GM21717 (cell line): ENCODE measurements at regions not wholly inside any gene's neighbourhood (a gene's known extent, or its start where the extent isn't known, plus 50 kb on each side); places are given as distances from the start of the nearest gene placed in this dataset.
"Not testable (repeated sequence)": the region's sequence is repeated elsewhere in the genome, so short reads cannot be mapped to it uniquely, and the experiment has no call there.

Experiments
- ATAC-seq: cut with Tn5 transposase; IDR thresholded peaks from one replicate; pipeline ENCODE4 v1.9.1; 2021; ENCODE audit warnings: mild to moderate bottlenecking, moderate library complexity; ENCODE audit not compliant: unreplicated experiment

GRCh38 chr15:59791755-59792154 is 102.6 kb upstream of the BNIP2 start:
- no peak for ATAC-seq

DNA sequence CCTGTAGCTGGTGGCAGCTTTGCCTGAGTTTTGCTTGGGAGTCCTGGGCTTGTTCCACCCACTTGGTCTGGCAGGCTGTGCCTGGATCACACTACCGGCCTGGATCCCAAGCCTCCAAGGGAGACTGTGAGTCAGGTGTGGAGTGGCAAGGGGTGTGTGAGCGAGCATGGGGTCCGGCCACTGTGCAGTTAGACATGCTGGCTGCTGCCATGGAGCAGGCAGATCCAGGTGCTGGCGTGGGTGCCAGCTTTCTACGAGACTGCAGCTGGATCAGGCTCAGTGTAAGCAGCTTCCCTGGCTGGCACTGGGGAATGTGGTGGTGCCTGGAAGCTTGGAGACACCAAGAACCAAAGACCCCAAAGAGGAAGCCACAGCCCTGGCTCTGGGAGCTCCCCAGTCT is 102.0 kb upstream of the BNIP2 start:
- no peak for ATAC-seq

DNA sequence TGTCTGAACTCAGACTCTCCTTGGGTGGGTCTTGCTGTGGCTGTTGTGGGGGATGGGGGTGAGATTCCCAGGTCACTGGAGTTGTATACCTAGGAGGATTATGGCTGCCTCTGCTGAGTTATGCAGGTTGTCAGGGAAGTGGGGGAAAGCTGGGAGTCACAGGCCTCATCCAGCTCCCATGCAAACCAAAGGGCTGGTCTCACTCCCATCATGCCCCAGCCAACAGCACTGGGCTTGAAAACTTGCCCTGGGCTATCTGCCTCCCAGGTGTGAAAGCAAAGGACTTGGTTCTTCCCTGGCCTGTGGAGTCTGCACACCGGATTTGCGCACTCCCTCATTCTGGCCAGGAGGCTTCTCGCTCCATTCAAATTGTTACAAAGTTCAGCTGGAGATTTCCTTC is 97.3 kb upstream of the BNIP2 start:
- not testable (repeated sequence) for ATAC-seq

GRCh38 chr15:59785981-59786380 is 96.9 kb upstream of the BNIP2 start:
- ATAC-seq: not testable (repeated sequence)

DNA sequence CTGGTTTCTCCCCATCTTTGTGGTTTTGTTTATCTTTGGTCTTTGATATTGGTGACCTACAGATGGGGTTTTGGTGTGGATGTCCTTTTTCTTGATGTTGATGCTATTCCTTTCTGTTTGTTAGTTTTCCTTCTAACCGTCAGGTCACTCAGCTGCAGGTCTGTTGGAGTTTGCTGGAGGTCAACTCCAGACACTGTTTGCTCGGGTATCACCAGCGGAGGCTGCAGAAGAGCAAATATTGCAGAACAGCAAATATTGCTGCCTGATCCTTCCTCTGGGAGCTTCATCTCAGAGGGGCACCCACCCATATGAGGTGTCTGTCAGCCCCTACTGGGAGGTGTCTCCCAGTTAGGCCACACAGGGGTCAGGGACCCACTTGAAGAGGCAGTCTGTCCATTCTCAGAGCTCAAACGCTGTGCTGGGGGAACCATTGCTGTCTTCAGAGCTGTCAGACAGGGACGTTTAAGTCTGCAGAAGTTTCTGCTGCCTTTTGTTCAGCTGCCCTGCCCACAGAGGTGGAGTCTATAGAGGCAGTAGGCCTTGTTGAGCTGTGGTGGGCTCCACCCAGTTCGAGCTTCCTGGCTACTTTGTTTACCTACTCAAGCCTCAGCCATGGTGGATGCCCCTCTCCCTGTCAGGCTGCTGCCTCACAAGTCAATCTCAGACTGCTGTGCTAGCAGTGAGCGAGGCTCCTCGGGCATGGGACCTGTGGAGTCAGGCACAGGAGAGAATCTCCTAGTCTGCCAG is 94.8 kb upstream of the BNIP2 start:
- ATAC-seq: not testable (repeated sequence)

DNA sequence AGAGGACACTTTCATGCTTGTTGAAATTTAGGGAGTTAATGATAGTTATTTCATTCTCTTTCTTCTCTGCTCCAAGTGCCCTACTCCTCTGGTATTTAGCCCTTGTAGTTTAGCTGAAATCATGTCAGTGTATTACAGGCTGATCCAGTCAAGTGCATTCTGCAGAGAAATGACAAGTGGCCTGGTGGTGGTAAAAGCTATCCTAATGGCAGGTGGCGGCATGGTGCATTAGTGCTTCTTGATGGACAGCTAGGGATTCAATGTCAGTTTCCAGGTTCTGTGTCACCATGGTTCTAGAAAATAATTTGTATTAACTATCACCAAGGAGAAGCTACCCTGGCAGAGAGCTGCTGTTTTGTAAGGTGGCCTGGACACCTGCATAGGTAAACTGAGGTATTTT is 90.0 kb upstream of the BNIP2 start:
- ATAC-seq: no peak

DNA sequence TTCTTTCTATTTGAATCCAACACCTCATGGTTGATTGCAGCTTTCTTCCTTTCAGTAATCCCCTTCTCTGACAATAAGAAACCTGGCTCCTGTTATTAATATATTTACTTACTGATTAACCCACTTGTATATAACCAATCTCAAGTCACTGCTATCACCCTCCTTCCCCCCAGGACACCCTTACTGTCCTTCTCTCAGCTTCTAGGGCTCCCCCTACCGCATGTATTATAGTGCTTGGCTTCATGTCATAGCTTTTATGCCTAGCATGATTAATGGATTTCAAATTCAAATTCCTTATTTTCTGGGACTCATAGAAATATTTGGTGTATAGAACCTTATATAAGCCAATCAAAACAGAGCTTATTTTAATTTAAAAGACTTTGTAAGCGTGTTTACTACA is 75.7 kb upstream of the BNIP2 start:
- ATAC-seq: no peak

DNA sequence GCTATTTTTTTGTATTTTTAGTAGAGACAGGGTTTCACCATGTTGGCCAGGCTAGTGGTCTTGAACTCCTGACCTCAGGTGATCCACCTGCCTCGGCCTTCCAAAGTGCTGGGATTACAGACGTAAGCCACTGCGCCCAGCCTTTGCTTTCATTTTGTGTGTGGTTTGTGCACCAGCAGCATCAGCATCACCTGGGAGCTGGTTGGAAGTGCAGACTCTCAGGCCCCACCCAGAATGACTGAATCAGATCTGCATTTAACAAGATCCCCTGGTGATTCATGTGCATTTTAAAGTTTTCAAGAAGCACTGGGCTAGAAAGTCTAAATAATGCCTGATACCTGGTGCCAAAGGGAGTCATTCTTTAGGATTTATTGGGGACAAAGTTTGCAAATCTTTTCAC is 73.4 kb upstream of the BNIP2 start:
- ATAC-seq: no peak

DNA sequence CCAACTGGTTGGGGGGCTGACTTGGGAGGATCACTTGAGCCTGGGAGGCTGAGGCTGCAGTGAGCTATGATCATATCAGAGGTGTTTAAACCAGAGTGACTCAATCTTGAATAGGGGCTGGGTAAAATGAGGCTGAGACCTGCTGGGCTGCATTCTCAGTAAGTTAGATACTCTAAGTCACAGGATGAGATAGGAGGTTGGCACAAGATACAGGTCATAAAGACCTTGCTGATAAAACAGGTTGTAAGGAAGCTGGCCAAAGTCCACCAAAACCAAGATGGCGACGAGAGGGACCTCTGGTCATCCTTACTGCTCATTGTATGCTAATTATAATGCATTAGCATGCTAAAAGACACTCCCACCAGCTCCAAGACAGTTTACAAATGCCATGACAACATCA is 71.1 kb upstream of the BNIP2 start:
- ATAC-seq: not testable (repeated sequence)

GRCh38 chr15:59751552-59752413 is 62.7 kb upstream of the BNIP2 start:
- ATAC-seq: no peak

- no peak for ATAC-seq
These were observed 57.7 kb upstream of the BNIP2 start for GRCh38 chr15:59746777-59747176.

- no peak for ATAC-seq
These were observed 52.3 kb upstream of the BNIP2 start for GRCh38 chr15:59741274-59741906.

- no peak for ATAC-seq
These were observed 50.6 kb upstream of the BNIP2 start for GRCh38 chr15:59739557-59740186.
